Mesenchymal stem cell (in vitro differentiated cells and primary cell): ENCODE measurements at regions not wholly inside any gene's neighbourhood (a gene's known extent, or its start where the extent isn't known, plus 50 kb on each side); places are given as distances from the start of the nearest gene placed in this dataset.
"Not testable (repeated sequence)": the region's sequence is repeated elsewhere in the genome, so short reads cannot be mapped to it uniquely, and the experiment has no call there.

Experiments
- DNase-seq: peaks from one replicate; pipeline ENCODE4 v3.0.0-alpha.2; 2013
- H2AFZ ChIP-seq: one replicate; pipeline ENCODE4 v1.6.1; 2013; ENCODE audit warnings: low read depth, mild to moderate bottlenecking, control low read depth, inconsistent platforms, low read length, moderate library complexity
- H2AK5ac ChIP-seq: 2 replicates; pipeline ENCODE4 v1.6.1; 2013; ENCODE audit warnings: low read length, moderate library complexity, mild to moderate bottlenecking, inconsistent platforms; ENCODE audit not compliant: severe bottlenecking
- H2BK120ac ChIP-seq: one replicate; pipeline ENCODE4 v1.6.1; 2013; ENCODE audit warnings: low read depth, mild to moderate bottlenecking, inconsistent platforms, low read length, moderate library complexity
- H2BK12ac ChIP-seq, 2 experiments: one replicate each; pipeline ENCODE4 v1.6.1; 2013; ENCODE audit warnings: inconsistent platforms in 2 of 2, low read length in 2 of 2, mild to moderate bottlenecking in 2 of 2, moderate library complexity in 2 of 2, control low read depth in 1 of 2
- H2BK15ac ChIP-seq: one replicate; pipeline ENCODE4 v1.6.1; 2013; ENCODE audit warnings: mild to moderate bottlenecking, low read depth, inconsistent platforms; ENCODE audit not compliant: poor library complexity, severe bottlenecking
- H2BK5ac ChIP-seq: 2 replicates; pipeline ENCODE4 v1.6.1; 2013; ENCODE audit warnings: low read depth, mild to moderate bottlenecking, low read length, control low read depth, inconsistent platforms; ENCODE audit not compliant: poor library complexity, severe bottlenecking
- H3K14ac ChIP-seq, 2 experiments: one replicate each; pipeline ENCODE4 v1.6.1; 2013; ENCODE audit warnings: inconsistent platforms in 2 of 2, low read length in 2 of 2, control low read depth in 1 of 2, mild to moderate bottlenecking in 1 of 2, moderate library complexity in 1 of 2
- H3K18ac ChIP-seq, 2 experiments: one replicate each; pipeline ENCODE4 v1.6.1; 2013; ENCODE audit warnings: inconsistent platforms in 2 of 2, low read length in 2 of 2, control low read depth in 1 of 2, low read depth in 1 of 2, mild to moderate bottlenecking in 1 of 2
- H3K23ac ChIP-seq, 2 experiments: one replicate each; pipeline ENCODE4 v1.6.1; 2013; ENCODE audit warnings: inconsistent platforms in 2 of 2, low read length in 2 of 2, mild to moderate bottlenecking in 2 of 2, moderate library complexity in 2 of 2, control low read depth in 1 of 2
- H3K27ac ChIP-seq: 2 replicates; pipeline ENCODE4 v1.5.1; 2013; ENCODE audit warnings: mild to moderate bottlenecking, moderate library complexity, low read length, control low read depth, inconsistent platforms; ENCODE audit not compliant: poor library complexity, severe bottlenecking
- H3K27me3 ChIP-seq, 2 experiments: 2 replicates each; pipeline versions ENCODE4 v1.6.1 to v1.7.0; 2013; ENCODE audit warnings: low read length in 2 of 2, mild to moderate bottlenecking in 2 of 2, moderate library complexity in 2 of 2, control low read depth in 1 of 2, inconsistent platforms in 1 of 2; ENCODE audit not compliant: control insufficient read depth in 1 of 2, insufficient read depth in 1 of 2
- H3K36me3 ChIP-seq, 2 experiments: 2 replicates each; pipeline versions ENCODE4 v1.6.1 to v1.7.0; 2013; ENCODE audit warnings: low read length in 2 of 2, control low read depth in 1 of 2, inconsistent platforms in 1 of 2, low read depth in 1 of 2, mild to moderate bottlenecking in 1 of 2; ENCODE audit not compliant: insufficient read depth in 2 of 2, control insufficient read depth in 1 of 2
- H3K4ac ChIP-seq, 2 experiments: one replicate each; pipeline ENCODE4 v1.6.1; 2013; ENCODE audit warnings: inconsistent platforms in 2 of 2, low read length in 2 of 2, mild to moderate bottlenecking in 2 of 2, moderate library complexity in 2 of 2, control low read depth in 1 of 2, low read depth in 1 of 2
- H3K4me1 ChIP-seq: 2 replicates; pipeline ENCODE4 v1.6.1; 2013; ENCODE audit warnings: low read depth, low read length, control low read depth; ENCODE audit not compliant: control insufficient read depth, insufficient read depth
- H3K4me2 ChIP-seq: 2 replicates; pipeline ENCODE4 v1.6.1; 2013; ENCODE audit warnings: low read length, mild to moderate bottlenecking, inconsistent platforms; ENCODE audit not compliant: poor library complexity, severe bottlenecking
- H3K4me3 ChIP-seq, 2 experiments: 2 replicates each; pipeline versions ENCODE4 v1.5.1 to v1.7.0; 2013; ENCODE audit warnings: low read length in 2 of 2, mild to moderate bottlenecking in 2 of 2, control low read depth in 1 of 2, low read depth in 1 of 2; ENCODE audit not compliant: insufficient read depth in 1 of 2
- H3K79me1 ChIP-seq: replicated peaks from 2 replicates; pipeline ENCODE4 v1.6.1; 2013; ENCODE audit warnings: mild to moderate bottlenecking, control low read depth, low read length, inconsistent platforms; ENCODE audit not compliant: poor library complexity, severe bottlenecking
- H3K9ac ChIP-seq: 2 replicates; pipeline ENCODE4 v1.7.0; 2013; ENCODE audit warnings: mild to moderate bottlenecking, low read length, moderate library complexity
- H3K9me3 ChIP-seq: 2 replicates; pipeline ENCODE4 v1.7.0; 2013; ENCODE audit warnings: mild to moderate bottlenecking, low read length; ENCODE audit not compliant: control insufficient read depth
- H4K8ac ChIP-seq: one replicate; pipeline ENCODE4 v1.6.1; 2013; ENCODE audit warnings: inconsistent platforms, mild to moderate bottlenecking, low read length, moderate library complexity
- H4K91ac ChIP-seq: one replicate; pipeline ENCODE4 v1.6.1; 2013; ENCODE audit warnings: mild to moderate bottlenecking, low read length, inconsistent platforms
- whole genome bisulfite sequencing: methylation state at CpG from one replicate; pipeline ENCODE4 v1.1.7; 2013; ENCODE audit warnings: mixed read lengths; 5-methylcytosine and 5-hydroxymethylcytosine counted together

DNA sequence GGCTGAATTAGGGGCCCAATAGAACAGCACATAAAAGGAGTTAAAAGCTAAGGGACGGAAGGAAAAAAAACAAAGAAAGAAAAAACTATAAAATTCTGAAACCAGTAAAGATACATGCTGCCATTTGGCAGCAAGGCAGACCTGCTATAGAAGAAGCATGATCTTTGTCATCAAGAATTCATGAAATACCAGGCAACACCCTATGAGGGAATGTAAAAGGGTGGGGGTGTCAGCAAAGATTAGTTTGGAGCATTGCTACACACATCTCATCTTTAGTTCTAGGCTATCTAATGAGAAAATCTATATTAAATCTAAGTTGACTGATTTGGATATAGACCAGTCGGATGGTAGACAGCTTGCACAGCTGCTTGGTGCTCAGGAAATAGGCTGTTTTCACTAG lies 66.4 kb upstream of the LRRC37A2 start:
- not testable (repeated sequence) for H2AK5ac ChIP-seq, H3K79me1 ChIP-seq, H3K4ac ChIP-seq, H4K8ac ChIP-seq, H3K9ac ChIP-seq, H3K18ac ChIP-seq, H2BK15ac ChIP-seq, H2AFZ ChIP-seq, H2BK120ac ChIP-seq, H3K27me3 ChIP-seq, H4K91ac ChIP-seq, H3K27ac ChIP-seq, H2BK12ac ChIP-seq, H3K14ac ChIP-seq, H2BK5ac ChIP-seq, H3K23ac ChIP-seq, H3K9me3 ChIP-seq, H3K4me3 ChIP-seq, DNase-seq, H3K4me2 ChIP-seq, H3K4me1 ChIP-seq, H3K36me3 ChIP-seq
- no CpG with 5 or more reads among the region's 2 CpGs for WGBS

GRCh38 chr17:46445411-46445810 lies 66.9 kb upstream of the LRRC37A2 start:
- not testable (repeated sequence) for H2AK5ac ChIP-seq, H4K8ac ChIP-seq

GRCh38 chr17:46442153-46442552 lies 70.1 kb upstream of the LRRC37A2 start:
- H2BK5ac ChIP-seq, H3K4me2 ChIP-seq, H3K4me1 ChIP-seq, H2BK12ac ChIP-seq, H3K9me3 ChIP-seq, H3K36me3 ChIP-seq, H3K14ac ChIP-seq, H3K4me3 ChIP-seq, H2BK120ac ChIP-seq, H3K27me3 ChIP-seq, H3K23ac ChIP-seq, H3K9ac ChIP-seq, DNase-seq, H3K18ac ChIP-seq, H2BK15ac ChIP-seq, H3K79me1 ChIP-seq, H3K4ac ChIP-seq, H4K8ac ChIP-seq, H3K27ac ChIP-seq, H2AFZ ChIP-seq, H4K91ac ChIP-seq, H2AK5ac ChIP-seq: not testable (repeated sequence)
- no CpG with 5 or more reads among the region's 4 CpGs for WGBS

More at GRCh38 chr17:46445411-46445810, 66.9 kb upstream of the LRRC37A2 start:
- H3K14ac ChIP-seq, H3K4me3 ChIP-seq, DNase-seq, H3K27ac ChIP-seq, H2BK12ac ChIP-seq, H2BK15ac ChIP-seq, H3K36me3 ChIP-seq, H3K4me1 ChIP-seq, H3K9ac ChIP-seq, H3K9me3 ChIP-seq, H2BK120ac ChIP-seq, H2BK5ac ChIP-seq, H3K18ac ChIP-seq, H3K4me2 ChIP-seq, H3K4ac ChIP-seq, H3K23ac ChIP-seq, H3K79me1 ChIP-seq, H4K91ac ChIP-seq, H2AFZ ChIP-seq, H3K27me3 ChIP-seq: not testable (repeated sequence)
- no CpG with 5 or more reads among the region's 1 CpG for WGBS

GRCh38 chr17:46440665-46441064 lies 71.6 kb upstream of the LRRC37A2 start:
- H3K79me1 ChIP-seq, H2BK15ac ChIP-seq, H3K23ac ChIP-seq, H3K36me3 ChIP-seq, H3K4me1 ChIP-seq, H3K9me3 ChIP-seq, H3K14ac ChIP-seq, H3K18ac ChIP-seq, H4K91ac ChIP-seq, H4K8ac ChIP-seq, H2AK5ac ChIP-seq, H3K4ac ChIP-seq, H2BK12ac ChIP-seq, H3K9ac ChIP-seq, DNase-seq, H3K27ac ChIP-seq, H2BK120ac ChIP-seq, H3K4me3 ChIP-seq, H3K27me3 ChIP-seq, H2AFZ ChIP-seq, H2BK5ac ChIP-seq, H3K4me2 ChIP-seq: not testable (repeated sequence)
- WGBS, result no CpG with 5 or more reads among the region's 5 CpGs
